WTC11 (cell line): ENCODE measurements at regions not wholly inside any gene's neighbourhood (a gene's known extent, or its start where the extent isn't known, plus 50 kb on each side); places are given as distances from the start of the nearest gene placed in this dataset.

Experiments
- ATF2 ChIP-seq: sonication (generic); formaldehyde crosslinking; IDR thresholded peaks from 2 replicates; pipeline ENCODE4 v1.8.1; 2022; ENCODE audit warnings: low read depth, missing genetic modification reagents, borderline replicate concordance
- CREB1 ChIP-seq: sonication (generic); formaldehyde crosslinking; IDR thresholded peaks from 2 replicates; pipeline ENCODE4 v1.8.0; 2023; ENCODE audit warnings: mild to moderate bottlenecking, missing genetic modification reagents
- CREM ChIP-seq: sonication (generic); formaldehyde crosslinking; IDR thresholded peaks from 2 replicates; pipeline ENCODE4 v1.8.1; 2022; ENCODE audit warnings: mild to moderate bottlenecking, missing genetic modification reagents, moderate library complexity
- CTCF ChIP-seq: fragments of 200-600 bp; IDR thresholded peaks from 2 replicates; pipeline ENCODE4 v1.8.0; 2022; ENCODE audit warnings: antibody characterized with exemption
- FOXK1 ChIP-seq: sonication (generic); formaldehyde crosslinking; IDR thresholded peaks from 2 replicates; pipeline ENCODE4 v1.8.0; 2022; ENCODE audit warnings: mild to moderate bottlenecking, moderate library complexity, missing genetic modification reagents
- IRF1 ChIP-seq: sonication (generic); formaldehyde crosslinking; IDR thresholded peaks from 2 replicates; pipeline ENCODE4 v1.8.0; 2023; ENCODE audit warnings: missing genetic modification reagents
- IRF2 ChIP-seq: sonication (generic); formaldehyde crosslinking; IDR thresholded peaks from 2 replicates; pipeline ENCODE4 v1.8.0; 2022; ENCODE audit warnings: low read depth, missing genetic modification reagents, borderline replicate concordance
- JUN ChIP-seq: sonication (generic); formaldehyde crosslinking; IDR thresholded peaks from 2 replicates; pipeline ENCODE4 v1.8.0; 2023; ENCODE audit warnings: mild to moderate bottlenecking, missing genetic modification reagents
- ZNF281 ChIP-seq: sonication (generic); formaldehyde crosslinking; IDR thresholded peaks from 2 replicates; pipeline ENCODE4 v1.8.0; 2023; ENCODE audit warnings: mild to moderate bottlenecking, missing genetic modification reagents
- ZSCAN18 ChIP-seq: fragments of 250-450 bp; sonication (Bioruptor Pico); IDR thresholded peaks from 2 replicates; pipeline ENCODE4 v2.1.2; 2022; ENCODE audit warnings: mild to moderate bottlenecking, moderate library complexity

- TF ChIP-seq ATF2 (CRISPR knock-in tag), result no peak
- no peak for TF ChIP-seq CTCF
- no peak for TF ChIP-seq FOXK1 (CRISPR knock-in tag)
- no peak for TF ChIP-seq IRF1 (CRISPR knock-in tag)
- no peak for TF ChIP-seq JUN (CRISPR knock-in tag)
- no peak for TF ChIP-seq ZNF281 (CRISPR knock-in tag)
- no peak for TF ChIP-seq CREB1 (CRISPR knock-in tag)
- no peak for TF ChIP-seq CREM (CRISPR knock-in tag)
- TF ChIP-seq ZSCAN18 (CRISPR knock-in tag), result no peak
- no peak for TF ChIP-seq IRF2 (CRISPR knock-in tag)
These were observed 396.0 kb upstream of the ID2 start for GRCh38 chr2:8285898-8286297.
